Lung (tissue), 11 donors: ENCODE measurements at regions not wholly inside any gene's neighbourhood (a gene's known extent, or its start where the extent isn't known, plus 50 kb on each side); places are given as distances from the start of the nearest gene placed in this dataset.

Source experiments
- ATAC-seq: fragments of 200-7000 bp; cut with Tn5 transposase; one replicate; pipeline ENCODE4 v1.9.1; 2020; ENCODE audit warnings: moderate number of reproducible peaks; ENCODE audit not compliant: insufficient read depth, low FRiP score
- DNase-seq, 3 donors: peaks; one replicate each; pipeline ENCODE4 v3.0.0-alpha.2; 2013 to 2017
- H3K27ac ChIP-seq, 2 donors: one replicate each; pipeline ENCODE4 v1.5.1; 2013; ENCODE audit warnings: mild to moderate bottlenecking in 2 of 2, moderate library complexity in 2 of 2, control low read depth in 1 of 2, inconsistent platforms in 1 of 2, low read depth in 1 of 2, low read length in 1 of 2
- H3K27me3 ChIP-seq, 3 donors: one replicate each; pipeline ENCODE4 v1.5.1; 2013; ENCODE audit warnings: low read length in 2 of 3; ENCODE audit not compliant: control insufficient read depth in 3 of 3, insufficient read depth in 3 of 3
- H3K36me3 ChIP-seq, 4 donors: one replicate each; pipeline ENCODE4 v1.5.1; 2013; ENCODE audit warnings: low read length in 4 of 4, mild to moderate bottlenecking in 1 of 4, moderate library complexity in 1 of 4; ENCODE audit not compliant: control insufficient read depth in 4 of 4, insufficient read depth in 4 of 4
- H3K4me1 ChIP-seq, 5 donors: one replicate each; pipeline ENCODE4 v1.5.1; 2013; ENCODE audit warnings: low read length in 5 of 5, mild to moderate bottlenecking in 2 of 5, moderate library complexity in 1 of 5; ENCODE audit not compliant: control insufficient read depth in 5 of 5, insufficient read depth in 5 of 5
- H3K4me3 ChIP-seq: one replicate; pipeline ENCODE4 v1.5.1; 2013; ENCODE audit warnings: mild to moderate bottlenecking, control low read depth, moderate library complexity
- H3K9ac ChIP-seq, 2 donors: one replicate each; pipeline ENCODE4 v1.5.1; 2013; ENCODE audit warnings: low read length in 2 of 2, control low read depth in 1 of 2; ENCODE audit not compliant: insufficient read depth in 1 of 2
- H3K9me3 ChIP-seq, 4 donors: one replicate each; pipeline ENCODE4 v1.5.1; 2013; ENCODE audit warnings: low read length in 3 of 4, mild to moderate bottlenecking in 1 of 4, moderate library complexity in 1 of 4; ENCODE audit not compliant: control insufficient read depth in 4 of 4, insufficient read depth in 3 of 4
- WGBS, 2 donors: extraction: QIAGEN DNeasy Blood & Tissue Kit; methylation state at CpG; one replicate each; pipeline ENCODE4 v1.1.7; 2013; 5-methylcytosine and 5-hydroxymethylcytosine counted together
- TF ChIP-seq, protein P1 (sequence below): IDR thresholded peaks from 2 replicates; pipeline ENCODE4 v1.5.1; 2012; ENCODE audit warnings: mild to moderate bottlenecking; ENCODE audit errors: control extremely low read depth, extremely low read depth
- donor health status: control.
- donor health status: control.
- donor health status: Bipolar disorder and iron deficiency.
- donor health status: healthy.
- donor health status: DM: yes; HTN: yes; CAD: no.

DNA sequence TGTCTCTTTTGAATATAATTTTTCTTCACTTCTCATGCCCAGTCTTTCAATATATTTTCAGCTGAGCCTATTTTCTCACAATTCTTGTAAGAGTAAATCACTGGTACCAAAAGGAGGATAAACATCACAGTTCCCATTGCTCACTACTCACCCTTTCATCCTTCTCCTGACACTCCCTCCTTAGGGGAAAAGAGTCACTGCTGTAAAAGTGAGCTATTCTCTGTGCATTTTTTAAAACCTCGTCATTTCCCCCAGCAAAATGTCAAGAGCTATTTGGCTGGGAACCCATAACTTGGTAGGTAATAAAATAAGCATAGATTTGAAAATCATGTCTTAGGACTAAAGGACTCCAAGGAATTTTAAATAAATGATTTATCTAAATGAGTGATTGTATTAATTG is 340.1 kb upstream of the GYPC start:
- TF ChIP-seq, protein P1, sequence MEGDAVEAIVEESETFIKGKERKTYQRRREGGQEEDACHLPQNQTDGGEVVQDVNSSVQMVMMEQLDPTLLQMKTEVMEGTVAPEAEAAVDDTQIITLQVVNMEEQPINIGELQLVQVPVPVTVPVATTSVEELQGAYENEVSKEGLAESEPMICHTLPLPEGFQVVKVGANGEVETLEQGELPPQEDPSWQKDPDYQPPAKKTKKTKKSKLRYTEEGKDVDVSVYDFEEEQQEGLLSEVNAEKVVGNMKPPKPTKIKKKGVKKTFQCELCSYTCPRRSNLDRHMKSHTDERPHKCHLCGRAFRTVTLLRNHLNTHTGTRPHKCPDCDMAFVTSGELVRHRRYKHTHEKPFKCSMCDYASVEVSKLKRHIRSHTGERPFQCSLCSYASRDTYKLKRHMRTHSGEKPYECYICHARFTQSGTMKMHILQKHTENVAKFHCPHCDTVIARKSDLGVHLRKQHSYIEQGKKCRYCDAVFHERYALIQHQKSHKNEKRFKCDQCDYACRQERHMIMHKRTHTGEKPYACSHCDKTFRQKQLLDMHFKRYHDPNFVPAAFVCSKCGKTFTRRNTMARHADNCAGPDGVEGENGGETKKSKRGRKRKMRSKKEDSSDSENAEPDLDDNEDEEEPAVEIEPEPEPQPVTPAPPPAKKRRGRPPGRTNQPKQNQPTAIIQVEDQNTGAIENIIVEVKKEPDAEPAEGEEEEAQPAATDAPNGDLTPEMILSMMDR = no peak
- Histone ChIP-seq H3K9ac (no peak overlapping the region), H3K27me3 (no peaks in the 10 kb centered on the region), H3K4me3 (no peak overlapping the region), H3K4me1 (peaks cover 0 to 1% (median 0%) of the 10 kb centered on the region in 5 donors), H3K36me3 (no peaks in the 10 kb centered on the region), H3K9me3 (no peaks in the 10 kb centered on the region), H3K27ac (no peak overlapping the region)
- DNase-seq = no peak
- no peak for ATAC-seq
- 82 to 88% methylated on average over 1 of the region's 1 CpG for WGBS, 2 donors

DNA sequence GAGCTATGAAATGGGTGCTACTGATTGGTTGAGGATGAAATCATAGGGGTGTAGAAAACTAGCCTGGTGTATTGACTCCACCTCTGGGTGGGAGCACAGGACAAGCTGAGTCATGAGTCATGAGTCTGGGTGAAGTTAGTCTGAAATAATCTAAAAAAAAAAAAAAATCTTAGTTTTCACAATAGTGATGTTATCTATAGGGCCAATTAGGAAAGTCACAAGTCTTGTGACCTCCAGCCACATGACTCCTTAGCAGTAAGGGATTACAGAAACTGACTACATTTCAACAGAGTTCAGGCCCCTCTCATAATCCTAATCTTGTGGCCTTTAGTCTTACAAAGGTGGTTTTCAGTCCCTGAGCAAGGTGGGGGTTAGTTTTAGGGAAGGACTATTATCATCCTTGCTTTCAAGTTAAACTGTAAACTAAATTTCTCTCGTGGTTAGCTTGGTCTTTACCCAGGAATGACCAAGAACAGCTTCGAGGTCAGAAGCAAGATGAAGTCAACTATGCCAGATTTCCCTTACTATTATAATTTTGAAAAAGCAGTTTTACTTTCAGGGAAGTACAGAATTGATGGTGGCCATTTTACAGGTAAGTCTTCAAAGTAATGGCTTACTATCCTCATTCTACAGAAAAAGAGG is 338.0 kb upstream of the GYPC start:
- no peak overlapping the region for H3K4me3 ChIP-seq
- ATAC-seq (no peak), DNase-seq (no peak)
- H3K9ac ChIP-seq = no peak overlapping the region
- H3K36me3 ChIP-seq = no peaks in the 10 kb centered on the region
- 72% methylated on average over 2 of the region's 2 CpGs for WGBS, 2 donors
- H3K9me3 ChIP-seq = no peaks in the 10 kb centered on the region
- peaks cover 0 to 3% (median 0%) of the 10 kb centered on the region in 5 donors for H3K4me1 ChIP-seq
- H3K27me3 ChIP-seq = no peaks in the 10 kb centered on the region
- TF ChIP-seq, protein P1 = no peak
- H3K27ac ChIP-seq = no peak overlapping the region

DNA sequence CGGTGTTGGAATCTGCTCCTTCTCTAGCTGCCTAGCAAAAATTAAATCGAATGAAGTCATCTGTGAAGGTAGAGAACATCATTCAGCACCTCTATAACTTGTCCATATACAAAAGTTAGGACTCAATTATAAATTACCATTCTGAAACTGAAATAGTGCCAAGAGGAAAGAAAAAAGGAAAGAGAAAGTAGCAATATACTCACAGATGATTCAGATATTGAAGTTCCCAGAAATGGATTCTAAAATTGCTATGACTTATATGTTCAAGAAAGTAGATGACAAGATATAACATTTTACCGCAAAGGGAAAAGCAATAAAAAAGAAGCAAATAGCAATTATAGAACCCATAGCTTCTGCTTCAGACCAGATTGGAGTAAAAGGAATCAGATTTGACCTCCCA is 333.6 kb upstream of the GYPC start:
- Histone ChIP-seq H3K4me3 (no peak overlapping the region), H3K36me3 (no peaks in the 10 kb centered on the region), H3K27me3 (no peaks in the 10 kb centered on the region), H3K27ac (no peak overlapping the region), H3K9ac (no peak overlapping the region), H3K9me3 (no peaks in the 10 kb centered on the region), H3K4me1 (peaks cover 0 to 3% (median 0%) of the 10 kb centered on the region in 5 donors)
- 88 to 90% methylated on average over 3 of the region's 3 CpGs for WGBS, 2 donors
- ATAC-seq (no peak), DNase-seq (no peak)
- TF ChIP-seq, protein P1 = no peak

- Histone ChIP-seq H3K27me3 (no peaks in the 10 kb centered on the region), H3K4me3 (no peak overlapping the region), H3K27ac (no peak overlapping the region), H3K36me3 (no peaks in the 10 kb centered on the region), H3K4me1 (peaks cover 0 to 3% (median 0%) of the 10 kb centered on the region in 5 donors), H3K9ac (no peak overlapping the region), H3K9me3 (peaks cover 0 to 1% (median 0%) of the 10 kb centered on the region in 4 donors)
- 83 to 89% methylated on average over 5 of the region's 5 CpGs for WGBS, 2 donors
- TF ChIP-seq, protein P1 = no peak
- no peak for DNase-seq
- no peak for ATAC-seq
These were observed 330.8 kb upstream of the GYPC start for GRCh38 chr2:126325202-126325601.
